Natural killer cell (primary cell): ENCODE measurements at regions not wholly inside any gene's neighbourhood (a gene's known extent, or its start where the extent isn't known, plus 50 kb on each side); places are given as distances from the start of the nearest gene placed in this dataset.

Experiments used
- ATAC-seq, 3 donors: fragments of 150-1000 bp in 2 of 3; fragments of 200-7000 bp in 1 of 3; cut with Tn5 transposase; 1 replicate in 1 of 3; 2 replicates in 2 of 3; pipeline ENCODE4 v1.10.0; 2021; ENCODE audit warnings: mild to moderate bottlenecking in 2 of 3, moderate library complexity in 2 of 3
- DNase-seq, 2 donors: peaks; one replicate each; pipeline versions ENCODE4 v3.0.0 to v3.0.0-alpha.2; 2013 to 2021; ENCODE audit warnings: mixed read lengths in 1 of 2
- H3K27ac ChIP-seq: one replicate; pipeline ENCODE4 v1.5.1; 2013; ENCODE audit warnings: mild to moderate bottlenecking, low read length
- H3K27me3 ChIP-seq: one replicate; pipeline ENCODE4 v1.6.1; 2013; ENCODE audit warnings: low read length; ENCODE audit not compliant: control insufficient read depth, insufficient read depth
- H3K36me3 ChIP-seq: one replicate; pipeline ENCODE4 v1.6.1; 2013; ENCODE audit warnings: low read length; ENCODE audit not compliant: control insufficient read depth, insufficient read depth
- H3K4me1 ChIP-seq: one replicate; pipeline ENCODE4 v1.6.1; 2013; ENCODE audit warnings: low read length; ENCODE audit not compliant: control insufficient read depth, insufficient read depth
- H3K4me3 ChIP-seq: one replicate; pipeline ENCODE4 v1.5.1; 2013; ENCODE audit warnings: low read length
- H3K9me3 ChIP-seq: one replicate; pipeline ENCODE4 v1.6.1; 2013; ENCODE audit warnings: low read length; ENCODE audit not compliant: control insufficient read depth, insufficient read depth
- H3K27ac Mint-ChIP-seq, 2 donors: one replicate each; pipeline ENCODE4 v1.8.0; 2022; ENCODE audit warnings: mild to moderate bottlenecking in 2 of 2, mixed read lengths in 2 of 2, moderate library complexity in 1 of 2
- H3K27me3 Mint-ChIP-seq, 2 donors: one replicate each; pipeline ENCODE4 v1.8.0; 2022; ENCODE audit warnings: low read depth in 2 of 2, mixed read lengths in 2 of 2
- H3K36me3 Mint-ChIP-seq: one replicate; pipeline ENCODE4 v1.8.0; 2022; ENCODE audit warnings: mixed read lengths
- H3K4me1 Mint-ChIP-seq, 2 donors: one replicate each; pipeline ENCODE4 v1.8.0; 2022; ENCODE audit warnings: mixed read lengths in 2 of 2
- H3K4me3 Mint-ChIP-seq: one replicate; pipeline ENCODE4 v1.8.0; 2022; ENCODE audit warnings: mild to moderate bottlenecking, moderate library complexity, mixed read lengths
- H3K9me3 Mint-ChIP-seq, 2 donors: one replicate each; pipeline ENCODE4 v1.8.0; 2022; ENCODE audit warnings: mixed read lengths in 2 of 2
- WGBS: methylation state at CpG from one replicate; pipeline ENCODE4 v1.1.7; 2013; ENCODE audit warnings: missing lambda C conversion rate; ENCODE audit not compliant: insufficient coverage; 5-methylcytosine and 5-hydroxymethylcytosine counted together
- intact Hi-C: fragments of 100-400 bp; cut with micrococcal nuclease; formaldehyde crosslinking; loops from one replicate; pipeline ENCODE4 v1.14.2; 2022
- TF ChIP-seq, protein P1 (sequence below): fragments of 200-600 bp; IDR thresholded peaks from one replicate; pipeline ENCODE4 v1.8.0; 2022; ENCODE audit warnings: antibody characterized with exemption

DNA sequence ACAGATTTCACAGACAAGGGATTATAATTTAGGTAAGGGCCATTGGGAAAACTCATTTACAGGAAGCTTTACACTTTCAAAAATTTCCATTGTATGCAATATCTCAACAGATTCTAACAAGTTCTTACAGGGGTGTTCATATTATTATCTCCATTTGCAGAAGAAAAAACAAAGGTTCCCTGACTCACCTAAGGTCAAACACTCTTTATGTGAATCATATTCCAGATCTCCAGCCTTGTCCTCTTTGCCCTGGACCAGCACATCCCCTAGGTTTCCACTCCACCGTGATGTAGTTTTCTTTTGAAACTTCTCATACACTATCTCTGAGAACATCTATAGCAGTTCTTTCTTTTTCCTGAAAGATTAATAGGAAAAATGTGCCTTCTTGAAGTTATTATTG, 96.4 kb upstream of the HS3ST1 start:
- Histone ChIP-seq H3K36me3 (no peaks in the 10 kb centered on the region), H3K27me3 (no peaks in the 10 kb centered on the region), H3K4me1 (no peaks in the 10 kb centered on the region), H3K27ac (no peak overlapping the region), H3K4me3 (no peak overlapping the region), H3K9me3 (no peaks in the 10 kb centered on the region)
- no peaks in the 10 kb centered on the region for H3K4me1 Mint-ChIP-seq
- H3K27ac Mint-ChIP-seq: no peak overlapping the region
- ATAC-seq (no peak), DNase-seq (no peak)
- WGBS: 100% methylated on average over 1 of the region's 1 CpG
- no peak overlapping the region for H3K4me3 Mint-ChIP-seq
- TF ChIP-seq, protein P1, sequence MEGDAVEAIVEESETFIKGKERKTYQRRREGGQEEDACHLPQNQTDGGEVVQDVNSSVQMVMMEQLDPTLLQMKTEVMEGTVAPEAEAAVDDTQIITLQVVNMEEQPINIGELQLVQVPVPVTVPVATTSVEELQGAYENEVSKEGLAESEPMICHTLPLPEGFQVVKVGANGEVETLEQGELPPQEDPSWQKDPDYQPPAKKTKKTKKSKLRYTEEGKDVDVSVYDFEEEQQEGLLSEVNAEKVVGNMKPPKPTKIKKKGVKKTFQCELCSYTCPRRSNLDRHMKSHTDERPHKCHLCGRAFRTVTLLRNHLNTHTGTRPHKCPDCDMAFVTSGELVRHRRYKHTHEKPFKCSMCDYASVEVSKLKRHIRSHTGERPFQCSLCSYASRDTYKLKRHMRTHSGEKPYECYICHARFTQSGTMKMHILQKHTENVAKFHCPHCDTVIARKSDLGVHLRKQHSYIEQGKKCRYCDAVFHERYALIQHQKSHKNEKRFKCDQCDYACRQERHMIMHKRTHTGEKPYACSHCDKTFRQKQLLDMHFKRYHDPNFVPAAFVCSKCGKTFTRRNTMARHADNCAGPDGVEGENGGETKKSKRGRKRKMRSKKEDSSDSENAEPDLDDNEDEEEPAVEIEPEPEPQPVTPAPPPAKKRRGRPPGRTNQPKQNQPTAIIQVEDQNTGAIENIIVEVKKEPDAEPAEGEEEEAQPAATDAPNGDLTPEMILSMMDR: no peak
- no peaks in the 10 kb centered on the region for H3K36me3 Mint-ChIP-seq
- H3K9me3 Mint-ChIP-seq: no peaks in the 10 kb centered on the region
- intact Hi-C loops: no loop called here
- H3K27me3 Mint-ChIP-seq: peaks cover 0 to 12% of the 10 kb centered on the region in 2 donors

DNA sequence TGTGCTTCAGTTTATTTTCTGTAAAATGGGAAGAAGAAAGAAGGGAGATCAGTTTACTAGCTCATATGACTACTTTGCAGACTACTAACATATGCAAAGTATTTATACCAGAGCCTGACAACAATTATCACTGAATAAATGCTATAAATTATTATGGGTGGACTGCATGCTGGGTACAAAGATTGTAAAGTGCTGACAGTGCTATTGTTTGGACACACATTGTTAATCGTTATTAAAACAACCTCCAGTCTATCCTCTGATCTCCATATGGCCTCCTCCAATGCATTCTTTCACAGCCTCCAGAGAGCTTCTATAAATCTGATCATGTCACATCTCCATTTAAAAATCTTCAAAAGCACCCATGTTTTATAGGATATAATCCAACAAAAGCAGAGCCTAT, 90.1 kb upstream of the HS3ST1 start:
- Histone ChIP-seq H3K27ac (no peak overlapping the region), H3K4me1 (no peaks in the 10 kb centered on the region), H3K27me3 (no peaks in the 10 kb centered on the region), H3K9me3 (no peaks in the 10 kb centered on the region), H3K4me3 (no peak overlapping the region), H3K36me3 (no peaks in the 10 kb centered on the region)
- TF ChIP-seq, protein P1: no peak
- Mint-ChIP-seq H3K27me3 (peaks cover 0 to 5% of the 10 kb centered on the region in 2 donors), H3K4me3 (no peak overlapping the region), H3K36me3 (no peaks in the 10 kb centered on the region), H3K4me1 (peaks cover 0 to 7% of the 10 kb centered on the region in 2 donors), H3K27ac (no peak overlapping the region), H3K9me3 (no peaks in the 10 kb centered on the region)
- WGBS: 86% methylated on average over 1 of the region's 1 CpG
- DNase-seq (no peak), ATAC-seq (no peak)
- intact Hi-C loops: no loop called here

DNA sequence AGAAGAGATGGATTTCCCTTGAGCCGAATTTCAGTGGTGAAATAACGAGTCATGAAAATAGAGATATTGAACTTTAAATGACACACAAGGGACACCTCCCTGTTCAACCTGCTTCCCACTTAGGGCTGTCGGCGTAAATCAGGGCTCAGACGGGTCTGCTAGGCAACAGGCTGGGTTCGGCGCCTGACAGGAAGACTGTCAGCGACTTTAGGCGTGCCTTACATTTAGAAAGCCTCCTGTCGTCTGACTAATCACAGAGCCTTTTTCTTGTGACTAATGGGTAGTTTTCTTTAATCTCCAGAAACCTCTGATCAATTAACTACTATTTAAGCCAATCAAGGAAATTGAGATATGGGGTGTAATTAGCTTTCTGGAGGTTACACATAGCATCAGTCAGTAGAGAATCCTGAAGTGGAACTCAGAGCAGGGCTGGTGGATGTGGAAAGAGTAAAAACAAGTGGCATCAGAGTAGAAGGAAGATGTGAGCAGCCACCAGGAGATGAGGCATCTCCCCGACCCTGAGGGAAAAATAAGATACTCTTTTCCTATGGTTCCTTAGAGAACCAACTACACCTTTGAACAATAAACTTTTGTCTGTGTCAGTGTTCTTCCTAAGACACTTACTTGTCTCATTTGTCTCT, 86.2 kb upstream of the HS3ST1 start:
- H3K27ac Mint-ChIP-seq: no peak overlapping the region

More for the DNA sequence above, 86.2 kb upstream of the HS3ST1 start:
- DNase-seq: no peak
- H3K4me3 Mint-ChIP-seq: no peak overlapping the region
- Histone ChIP-seq H3K27me3 (no peaks in the 10 kb centered on the region), H3K27ac (no peak overlapping the region), H3K4me3 (no peak overlapping the region), H3K36me3 (no peaks in the 10 kb centered on the region), H3K9me3 (no peaks in the 10 kb centered on the region), H3K4me1 (no peaks in the 10 kb centered on the region)
- H3K36me3 Mint-ChIP-seq: no peaks in the 10 kb centered on the region
- 70% methylated on average over 10 of the region's 11 CpGs for WGBS
- TF ChIP-seq, protein P1: no peak
- no peak for ATAC-seq
- intact Hi-C loops: no loop called here
- peaks cover 0 to 6% of the 10 kb centered on the region in 2 donors for H3K4me1 Mint-ChIP-seq
- H3K9me3 Mint-ChIP-seq: no peaks in the 10 kb centered on the region
- H3K27me3 Mint-ChIP-seq: peaks cover 12 to 15% of the 10 kb centered on the region in 2 donors
